Body of pancreas (tissue), 4 donors: ENCODE measurements at regions not wholly inside any gene's neighbourhood (a gene's known extent, or its start where the extent isn't known, plus 50 kb on each side); places are given as distances from the start of the nearest gene placed in this dataset.
"Not testable (repeated sequence)": the region's sequence is repeated elsewhere in the genome, so short reads cannot be mapped to it uniquely, and the experiment has no call there.

Experiments used
- POLR2A ChIP-seq, 3 donors: fragments of 450-650 bp; IDR thresholded peaks; one replicate each; pipeline ENCODE4 v1.6.1; 2016; ENCODE audit warnings: antibody characterized with exemption in 3 of 3, mild to moderate bottlenecking in 2 of 3
- TF ChIP-seq, protein P1 (sequence below), 7 experiments: fragments of 450-650 bp in 4 of 7; fragments of 200-600 bp in 3 of 7; sonication (generic) in 3 of 7; IDR thresholded peaks; one replicate each; pipeline ENCODE4 v1.5.1; 2016 to 2019; ENCODE audit warnings: antibody characterized with exemption in 7 of 7

GRCh38 chr6:121703129-121703528 lies 267.7 kb downstream of the GJA1 start:
- TF ChIP-seq, protein P1, sequence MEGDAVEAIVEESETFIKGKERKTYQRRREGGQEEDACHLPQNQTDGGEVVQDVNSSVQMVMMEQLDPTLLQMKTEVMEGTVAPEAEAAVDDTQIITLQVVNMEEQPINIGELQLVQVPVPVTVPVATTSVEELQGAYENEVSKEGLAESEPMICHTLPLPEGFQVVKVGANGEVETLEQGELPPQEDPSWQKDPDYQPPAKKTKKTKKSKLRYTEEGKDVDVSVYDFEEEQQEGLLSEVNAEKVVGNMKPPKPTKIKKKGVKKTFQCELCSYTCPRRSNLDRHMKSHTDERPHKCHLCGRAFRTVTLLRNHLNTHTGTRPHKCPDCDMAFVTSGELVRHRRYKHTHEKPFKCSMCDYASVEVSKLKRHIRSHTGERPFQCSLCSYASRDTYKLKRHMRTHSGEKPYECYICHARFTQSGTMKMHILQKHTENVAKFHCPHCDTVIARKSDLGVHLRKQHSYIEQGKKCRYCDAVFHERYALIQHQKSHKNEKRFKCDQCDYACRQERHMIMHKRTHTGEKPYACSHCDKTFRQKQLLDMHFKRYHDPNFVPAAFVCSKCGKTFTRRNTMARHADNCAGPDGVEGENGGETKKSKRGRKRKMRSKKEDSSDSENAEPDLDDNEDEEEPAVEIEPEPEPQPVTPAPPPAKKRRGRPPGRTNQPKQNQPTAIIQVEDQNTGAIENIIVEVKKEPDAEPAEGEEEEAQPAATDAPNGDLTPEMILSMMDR (IDR thresholded peaks at IDR 0.05) = not testable (repeated sequence)
- not testable (repeated sequence) for TF ChIP-seq POLR2A (IDR thresholded peaks at IDR 0.05)
